ENCODE measurements at regions not wholly inside any gene's neighbourhood (a gene's known extent, or its start where the extent isn't known, plus 50 kb on each side); places are given as distances from the start of the nearest gene placed in this dataset.

GRCh38 chr18:73891572-73892421 is 255.8 kb downstream of the FBXO15 start:
- H3K27ac ChIP-seq: no peak overlapping the region
- intact Hi-C loops (cut with DNase I): no loop called here
- H3K4me1 ChIP-seq (ENCODE audit: insufficient read depth): no peaks in the 10 kb centered on the region
- no peak for DNase-seq
- 35 to 39% (median 38%) methylated on average over 20 of the region's 20 CpGs for WGBS, 3 donors
- H3K27me3 ChIP-seq: no peaks in the 10 kb centered on the region
- no peaks in the 10 kb centered on the region for H3K9me3 ChIP-seq
- no peaks in the 10 kb centered on the region for H3K36me3 ChIP-seq
- H3K4me3 ChIP-seq: no peak overlapping the region
- TF ChIP-seq CTCF (IDR thresholded peaks at IDR 0.05) (no peak), EP300 (IDR thresholded peaks at IDR 0.05) (no peak), POLR2A (IDR thresholded peaks at IDR 0.05) (no peak)

- no peaks in the 10 kb centered on the region for H3K9me3 ChIP-seq
- intact Hi-C loops (cut with DNase I): no loop called here
- no peaks in the 10 kb centered on the region for H3K36me3 ChIP-seq
- H3K4me3 ChIP-seq: no peak overlapping the region
- TF ChIP-seq EP300 (IDR thresholded peaks at IDR 0.05): no peak
- TF ChIP-seq CTCF (IDR thresholded peaks at IDR 0.05): no peak
- no peak for TF ChIP-seq POLR2A (IDR thresholded peaks at IDR 0.05)
- no peak overlapping the region for H3K27ac ChIP-seq
- WGBS, 3 donors: 65 to 80% (median 67%) methylated on average over 6 of the region's 6 CpGs
- H3K4me1 ChIP-seq (ENCODE audit: insufficient read depth): no peaks in the 10 kb centered on the region
- no peak for DNase-seq
- H3K27me3 ChIP-seq: no peaks in the 10 kb centered on the region
These were observed 259.1 kb downstream of the FBXO15 start for GRCh38 chr18:73888565-73888964.

GRCh38 chr18:73887801-73888200 is 259.8 kb downstream of the FBXO15 start:
- WGBS, 3 donors: 73 to 81% (median 77%) methylated on average over 3 of the region's 3 CpGs
- no peaks in the 10 kb centered on the region for H3K27me3 ChIP-seq

GRCh38 chr18:73884868-73885267 is 262.8 kb downstream of the FBXO15 start:
- Histone ChIP-seq H3K4me1 (ENCODE audit: insufficient read depth) (no peaks in the 10 kb centered on the region), H3K36me3 (no peaks in the 10 kb centered on the region), H3K4me3 (no peak overlapping the region), H3K27ac (no peak overlapping the region), H3K9me3 (no peaks in the 10 kb centered on the region), H3K27me3 (no peaks in the 10 kb centered on the region)
- DNase-seq: no peak
- intact Hi-C loops (cut with DNase I): no loop called here
- TF ChIP-seq CTCF (IDR thresholded peaks at IDR 0.05) (no peak), POLR2A (IDR thresholded peaks at IDR 0.05) (no peak), EP300 (IDR thresholded peaks at IDR 0.05) (no peak)
- WGBS, 3 donors: 79 to 90% (median 79%) methylated on average over 3 of the region's 3 CpGs

More at GRCh38 chr18:73887801-73888200, 259.8 kb downstream of the FBXO15 start:
- Histone ChIP-seq H3K4me3 (no peak overlapping the region), H3K9me3 (no peaks in the 10 kb centered on the region), H3K27ac (no peak overlapping the region), H3K36me3 (no peaks in the 10 kb centered on the region), H3K4me1 (ENCODE audit: insufficient read depth) (no peaks in the 10 kb centered on the region)
- intact Hi-C loops (cut with DNase I): no loop called here
- no peak for DNase-seq
- TF ChIP-seq EP300 (IDR thresholded peaks at IDR 0.05) (no peak), POLR2A (IDR thresholded peaks at IDR 0.05) (no peak), CTCF (IDR thresholded peaks at IDR 0.05) (no peak)
